DND-41 (cell line): ENCODE measurements at regions not wholly inside any gene's neighbourhood (a gene's known extent, or its start where the extent isn't known, plus 50 kb on each side); places are given as distances from the start of the nearest gene placed in this dataset.

Experiments
- CTCF ChIP-seq: IDR thresholded peaks from 2 replicates; pipeline ENCODE4 v1.5.1; 2012; ENCODE audit warnings: borderline replicate concordance, low read length, moderate library complexity, mild to moderate bottlenecking; ENCODE audit not compliant: poor library complexity, severe bottlenecking; ENCODE audit errors: extremely low read depth
- EZH2 ChIP-seq: IDR thresholded peaks from 3 replicates; pipeline ENCODE4 v1.6.1; 2012; ENCODE audit warnings: borderline replicate concordance, low read depth, mild to moderate bottlenecking, moderate library complexity, low read length, inconsistent platforms; ENCODE audit not compliant: severe bottlenecking

GRCh38 chr5:103445426-103446035 is 117.1 kb downstream of the NUDT12 start:
- TF ChIP-seq CTCF (no peak), EZH2 (no peak)
